ENCODE measurements at regions not wholly inside any gene's neighbourhood (a gene's known extent, or its start where the extent isn't known, plus 50 kb on each side); places are given as distances from the start of the nearest gene placed in this dataset.

GRCh38 chr13:100917011-100917410 lies 242.4 kb upstream of the TMTC4 start:
- Histone ChIP-seq H3K4me3 (ENCODE audit: low read depth, low read length) (no peak overlapping the region), H3K36me3 (ENCODE audit: control insufficient read depth, insufficient read depth, low read length) (no peaks in the 10 kb centered on the region), H3K27me3 (ENCODE audit: control insufficient read depth, insufficient read depth, low read length) (no peaks in the 10 kb centered on the region; the same call in 1 of the 2 replicates)
- ChIA-PET CTCF (no interaction called here), POLR2A (no interaction called here)
- DNase-seq (ENCODE audit: low read depth): no peak
- TF ChIP-seq, protein P1, sequence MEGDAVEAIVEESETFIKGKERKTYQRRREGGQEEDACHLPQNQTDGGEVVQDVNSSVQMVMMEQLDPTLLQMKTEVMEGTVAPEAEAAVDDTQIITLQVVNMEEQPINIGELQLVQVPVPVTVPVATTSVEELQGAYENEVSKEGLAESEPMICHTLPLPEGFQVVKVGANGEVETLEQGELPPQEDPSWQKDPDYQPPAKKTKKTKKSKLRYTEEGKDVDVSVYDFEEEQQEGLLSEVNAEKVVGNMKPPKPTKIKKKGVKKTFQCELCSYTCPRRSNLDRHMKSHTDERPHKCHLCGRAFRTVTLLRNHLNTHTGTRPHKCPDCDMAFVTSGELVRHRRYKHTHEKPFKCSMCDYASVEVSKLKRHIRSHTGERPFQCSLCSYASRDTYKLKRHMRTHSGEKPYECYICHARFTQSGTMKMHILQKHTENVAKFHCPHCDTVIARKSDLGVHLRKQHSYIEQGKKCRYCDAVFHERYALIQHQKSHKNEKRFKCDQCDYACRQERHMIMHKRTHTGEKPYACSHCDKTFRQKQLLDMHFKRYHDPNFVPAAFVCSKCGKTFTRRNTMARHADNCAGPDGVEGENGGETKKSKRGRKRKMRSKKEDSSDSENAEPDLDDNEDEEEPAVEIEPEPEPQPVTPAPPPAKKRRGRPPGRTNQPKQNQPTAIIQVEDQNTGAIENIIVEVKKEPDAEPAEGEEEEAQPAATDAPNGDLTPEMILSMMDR (IDR thresholded peaks at IDR 0.05; ENCODE audit: insufficient read depth, low read depth, low read length): no peak

DNA sequence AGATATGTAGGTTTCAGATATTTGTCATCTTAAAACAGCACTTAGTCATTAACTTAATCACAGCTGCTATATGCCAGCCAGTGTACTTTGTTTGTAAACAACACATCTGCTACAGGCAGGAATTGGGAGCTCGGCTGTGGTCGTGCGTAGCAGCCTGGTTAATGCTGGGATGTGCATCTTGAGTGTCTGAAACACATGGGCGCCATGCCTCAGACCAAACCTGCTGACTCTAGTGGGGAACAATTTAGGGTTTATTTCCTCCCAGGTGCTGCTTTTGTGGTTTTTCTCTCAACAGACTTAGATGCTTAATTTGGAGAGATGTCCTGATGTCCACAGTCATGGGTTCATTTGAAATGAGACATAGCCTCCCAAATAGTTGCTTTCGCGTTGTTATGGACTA lies 238.5 kb upstream of the TMTC4 start:
- no peaks in the 10 kb centered on the region for H3K36me3 ChIP-seq (ENCODE audit: control insufficient read depth, insufficient read depth, low read length)
- ChIA-PET CTCF (no interaction called here), POLR2A (no interaction called here)
- DNase-seq (ENCODE audit: low read depth): no peak
- no peak overlapping the region for H3K4me3 ChIP-seq (ENCODE audit: low read depth, low read length)
- H3K27me3 ChIP-seq (ENCODE audit: control insufficient read depth, insufficient read depth, low read length): no peaks in the 10 kb centered on the region; the same call in 1 of the 2 replicates
- TF ChIP-seq, protein P1 (IDR thresholded peaks at IDR 0.05; ENCODE audit: insufficient read depth, low read depth, low read length): no peak

GRCh38 chr13:100904293-100904976 lies 229.8 kb upstream of the TMTC4 start:
- Histone ChIP-seq H3K4me3 (ENCODE audit: low read depth, low read length) (no peak overlapping the region), H3K27me3 (ENCODE audit: control insufficient read depth, insufficient read depth, low read length) (no peaks in the 10 kb centered on the region), H3K36me3 (ENCODE audit: control insufficient read depth, insufficient read depth, low read length) (no peaks in the 10 kb centered on the region)
- POLR2A ChIA-PET: no interaction called here
- DNase-seq (ENCODE audit: low read depth): no peak
- TF ChIP-seq, protein P1 (IDR thresholded peaks at IDR 0.05; ENCODE audit: insufficient read depth, low read depth, low read length): no peak
- CTCF ChIA-PET: no interaction called here

GRCh38 chr13:100899720-100900316 lies 225.2 kb upstream of the TMTC4 start:
- ChIA-PET POLR2A (no interaction called here), CTCF (no interaction called here)
- no peak overlapping the region for H3K4me3 ChIP-seq (ENCODE audit: low read depth, low read length)
- DNase-seq (ENCODE audit: low read depth): no peak
- H3K27me3 ChIP-seq (ENCODE audit: control insufficient read depth, insufficient read depth, low read length): no peaks in the 10 kb centered on the region
- TF ChIP-seq, protein P1 (IDR thresholded peaks at IDR 0.05; ENCODE audit: insufficient read depth, low read depth, low read length): no peak
- no peaks in the 10 kb centered on the region for H3K36me3 ChIP-seq (ENCODE audit: control insufficient read depth, insufficient read depth, low read length)

DNA sequence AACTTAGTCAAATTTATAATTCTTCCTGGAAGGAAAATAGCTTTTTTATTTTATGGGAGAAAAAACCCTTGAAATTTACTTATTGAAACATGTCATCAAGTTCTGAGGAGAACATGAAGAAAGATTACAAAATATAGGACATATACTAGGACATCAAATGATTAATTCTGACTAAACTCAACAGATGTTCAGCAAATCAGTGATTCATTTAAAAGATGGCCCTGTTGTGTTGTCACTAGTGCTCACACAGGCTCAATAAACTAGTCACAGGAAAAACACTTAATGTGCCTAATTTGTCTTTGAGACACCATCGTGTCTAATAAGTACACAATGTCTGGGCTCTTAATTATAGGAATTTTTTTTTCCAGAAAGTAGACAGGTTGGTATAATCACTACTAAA lies 223.8 kb upstream of the TMTC4 start:
- no peak overlapping the region for H3K4me3 ChIP-seq (ENCODE audit: low read depth, low read length)
- no peaks in the 10 kb centered on the region for H3K27me3 ChIP-seq (ENCODE audit: control insufficient read depth, insufficient read depth, low read length)
- TF ChIP-seq, protein P1 (IDR thresholded peaks at IDR 0.05; ENCODE audit: insufficient read depth, low read depth, low read length): no peak
- no peaks in the 10 kb centered on the region for H3K36me3 ChIP-seq (ENCODE audit: control insufficient read depth, insufficient read depth, low read length)
- CTCF ChIA-PET: no interaction called here
- POLR2A ChIA-PET: no interaction called here
- no peak for DNase-seq (ENCODE audit: low read depth)

Measured in BJ (cell line).